ENCODE measurements at regions not wholly inside any gene's neighbourhood (a gene's known extent, or its start where the extent isn't known, plus 50 kb on each side); places are given as distances from the start of the nearest gene placed in this dataset.

DNA sequence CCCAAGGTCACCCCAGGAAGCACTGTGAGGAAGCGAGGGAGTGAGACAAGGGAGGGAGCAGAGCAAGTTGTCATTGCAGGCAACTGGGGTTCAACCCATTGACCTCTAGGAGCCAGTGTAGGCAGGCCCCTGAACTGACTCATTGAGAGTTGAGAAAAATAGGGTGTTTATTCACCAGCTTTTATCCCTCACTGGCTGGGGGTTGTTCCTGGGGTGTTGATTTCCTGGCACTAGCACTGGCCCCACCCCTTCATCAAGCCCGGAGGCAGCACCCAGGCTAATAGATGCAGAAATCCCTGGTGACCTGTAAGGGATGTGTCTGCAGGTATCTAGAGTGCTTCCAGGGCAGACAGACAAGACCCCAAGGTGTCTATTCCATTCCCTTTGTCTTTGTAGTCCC, 183.9 kb downstream of the ARRDC4 start:
- Histone ChIP-seq H3K4me2 (ENCODE audit: insufficient read depth, low read length) (no peak overlapping the region), H3K4me3 (no peak overlapping the region), H3K27ac (ENCODE audit: extremely low read depth, low read depth, low read length) (no peak overlapping the region), H3K4me1 (replicated peaks in 1 of 2; ENCODE audit: control insufficient read depth in 2 of 2, insufficient read depth in 2 of 2, low read length in 2 of 2) (no peaks in the 10 kb centered on the region), H3K9me1 (ENCODE audit: control insufficient read depth, insufficient read depth, low read length) (no peaks in the 10 kb centered on the region), H2AFZ (ENCODE audit: low read depth, low read length) (no peak overlapping the region), H3K9ac (ENCODE audit: insufficient read depth in 1 of 2, low read depth in 2 of 2, low read length in 2 of 2) (no peak overlapping the region), H4K20me1 (replicated peaks; ENCODE audit: control insufficient read depth, insufficient read depth, low read length) (no peaks in the 10 kb centered on the region), H3K9me3 (replicated peaks; ENCODE audit: control insufficient read depth, insufficient read depth, low read depth, low read length) (no peaks in the 10 kb centered on the region), H3K36me3 (ENCODE audit: control insufficient read depth, insufficient read depth, low read length) (no peaks in the 10 kb centered on the region), H3K27me3 (ENCODE audit: control insufficient read depth in 2 of 2, insufficient read depth in 2 of 2, low read length in 2 of 2) (peaks cover 2 to 14% of the 10 kb centered on the region in 2 experiments; a peak in 2 of 5 replicates), H3K79me2 (ENCODE audit: control insufficient read depth, insufficient read depth, low read length) (no peaks in the 10 kb centered on the region)
- WGBS (ENCODE audit: insufficient coverage, low coverage, missing lambda C conversion rate), result 0% methylated on average over 2 of the region's 2 CpGs
- ATAC-seq, result no peak
- no peak for FAIRE-seq
- in situ Hi-C loops (cut with MboI), result no loop called here
- ChIA-PET CTCF (ENCODE audit: low intra/inter-chr PET ratio) (no interaction called here), POLR2A (interaction anchor here (0.8 kb wide), 1 partner anchor 283 kb away, joined by 3 read pairs; no protein-coding TSS in a partner anchor)
- intact Hi-C loops (cut with micrococcal nuclease), result no loop called here
- no TSS peak for BruUV-seq (replicated peaks)
- no peak for TF ChIP-seq ZNF165 (CRISPR knock-in tag; IDR thresholded peaks at IDR 0.05; ENCODE audit: borderline replicate concordance)
- TF ChIP-seq AFF1 (IDR thresholded peaks at IDR 0.05; ENCODE audit: low read depth in 1 of 2, partially characterized antibody in 2 of 2), result no peak
- TF ChIP-seq CHCHD3 (CRISPR knock-in tag; IDR thresholded peaks at IDR 0.05), result no peak
- no peak for TF ChIP-seq ARNT (IDR thresholded peaks at IDR 0.05)
- TF ChIP-seq PML (IDR thresholded peaks at IDR 0.05; ENCODE audit: low read length), result no peak
- TF ChIP-seq ELK3 (CRISPR knock-in tag; IDR thresholded peaks at IDR 0.05), result no peak
- no peak for TF ChIP-seq TAF7 (tag; IDR thresholded peaks at IDR 0.05)
- TF ChIP-seq, protein P1, sequence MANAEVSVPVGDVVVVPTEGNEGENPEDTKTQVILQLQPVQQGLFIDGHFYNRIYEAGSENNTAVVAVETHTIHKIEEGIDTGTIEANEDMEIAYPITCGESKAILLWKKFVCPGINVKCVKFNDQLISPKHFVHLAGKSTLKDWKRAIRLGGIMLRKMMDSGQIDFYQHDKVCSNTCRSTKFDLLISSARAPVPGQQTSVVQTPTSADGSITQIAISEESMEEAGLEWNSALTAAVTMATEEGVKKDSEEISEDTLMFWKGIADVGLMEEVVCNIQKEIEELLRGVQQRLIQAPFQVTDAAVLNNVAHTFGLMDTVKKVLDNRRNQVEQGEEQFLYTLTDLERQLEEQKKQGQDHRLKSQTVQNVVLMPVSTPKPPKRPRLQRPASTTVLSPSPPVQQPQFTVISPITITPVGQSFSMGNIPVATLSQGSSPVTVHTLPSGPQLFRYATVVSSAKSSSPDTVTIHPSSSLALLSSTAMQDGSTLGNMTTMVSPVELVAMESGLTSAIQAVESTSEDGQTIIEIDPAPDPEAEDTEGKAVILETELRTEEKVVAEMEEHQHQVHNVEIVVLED (CRISPR knock-in tag; IDR thresholded peaks at IDR 0.05), result no peak
- no peak for TF ChIP-seq GATA2 (CRISPR knock-in tag; IDR thresholded peaks at IDR 0.05)
- TF ChIP-seq MAFF (IDR thresholded peaks at IDR 0.05; ENCODE audit: low read length), result no peak
- TF ChIP-seq MEIS2 (IDR thresholded peaks at IDR 0.05; ENCODE audit: partially characterized antibody), result no peak
- no peak for TF ChIP-seq ZBTB11 (CRISPR knock-in tag; IDR thresholded peaks at IDR 0.05)
- no peak for TF ChIP-seq SIRT6 (IDR thresholded peaks at IDR 0.05; ENCODE audit: low read depth, low read length)
- no peak for TF ChIP-seq MTA2 (IDR thresholded peaks at IDR 0.05; ENCODE audit: low read depth)
- no peak for DNase-seq (ENCODE audit: extremely low read depth in 1 of 4, low spot score in 3 of 4)
